H1 (cell line): ENCODE measurements at regions not wholly inside any gene's neighbourhood (a gene's known extent, or its start where the extent isn't known, plus 50 kb on each side); places are given as distances from the start of the nearest gene placed in this dataset.

Source experiments
- CTCF ChIA-PET: fragments of 300-600 bp; sonication (Branson Sonifier 250); formaldehyde crosslinking; loops from one replicate; lab custom pipeline; 2021; ENCODE audit not compliant: partially characterized antibody; lab: Charles Lee
- POLR2A ChIA-PET: fragments of 300-600 bp; sonication (Branson Sonifier 250); formaldehyde crosslinking; loops from one replicate; lab custom pipeline; 2021; ENCODE audit warnings: inconsistent platforms; ENCODE audit not compliant: partially characterized antibody; lab: Charles Lee
- DNase-seq, 2 experiments: peaks; one replicate each; pipeline versions ENCODE4 v3.0.0 to v3.0.0-alpha.2; 2010 to 2022; ENCODE audit warnings: low spot score in 2 of 2, low read depth in 1 of 2, mixed read lengths in 1 of 2
- FAIRE-seq: peaks from 2 replicates; lab custom pipeline; 2011; peaks lifted over from hg19 to GRCh38; lab: Jason Lieb, UNC
- H2AFZ ChIP-seq: 2 replicates; pipeline ENCODE4 v1.8.1; 2012; ENCODE audit warnings: low read length, inconsistent platforms
- H2AK5ac ChIP-seq: 2 replicates; pipeline ENCODE4 v1.6.1; 2013; ENCODE audit warnings: low read depth, low read length
- H2BK120ac ChIP-seq: replicated peaks from 2 replicates; pipeline ENCODE3; 2013; ENCODE audit warnings: low read depth, low read length, inconsistent platforms
- H2BK12ac ChIP-seq: 2 replicates; pipeline ENCODE4 v1.6.1; 2013; ENCODE audit warnings: low read depth, low read length
- H2BK15ac ChIP-seq: 2 replicates; pipeline ENCODE4 v1.6.1; 2013; ENCODE audit warnings: low read length
- H2BK20ac ChIP-seq: 2 replicates; pipeline ENCODE4 v1.6.1; 2013; ENCODE audit warnings: low read length
- H2BK5ac ChIP-seq: 2 replicates; pipeline ENCODE4 v1.6.1; 2013; ENCODE audit warnings: low read depth, low read length
- H3K14ac ChIP-seq: 2 replicates; pipeline ENCODE4 v1.6.1; 2013; ENCODE audit warnings: inconsistent platforms; ENCODE audit not compliant: insufficient read length
- H3K18ac ChIP-seq: 2 replicates; pipeline ENCODE4 v1.6.1; 2013; ENCODE audit warnings: low read length; ENCODE audit errors: extremely low read depth
- H3K23ac ChIP-seq: 2 replicates; pipeline ENCODE4 v1.6.1; 2013; ENCODE audit warnings: inconsistent platforms; ENCODE audit not compliant: insufficient read length
- H3K23me2 ChIP-seq: 2 replicates; pipeline ENCODE4 v1.6.1; 2013; ENCODE audit warnings: low read depth, low read length
- H3K27ac ChIP-seq: 2 replicates; pipeline ENCODE4 v1.6.1; 2011; ENCODE audit warnings: low read depth, low read length, inconsistent platforms
- H3K27me3 ChIP-seq, 4 experiments: replicated peaks in 1 of 4; 1 replicate in 1 of 4; 2 replicates in 3 of 4; pipeline versions ENCODE4 v1.6.1 to v1.8.1; 2011 to 2013; ENCODE audit warnings: low read length in 3 of 4, mild to moderate bottlenecking in 3 of 4, inconsistent platforms in 2 of 4, mixed read lengths in 2 of 4, moderate library complexity in 1 of 4; ENCODE audit not compliant: control insufficient read depth in 3 of 4, insufficient read depth in 3 of 4; ENCODE audit errors: extremely low read depth in 1 of 4
- H3K36me3 ChIP-seq, 4 experiments: 2 replicates each; pipeline versions ENCODE4 v1.6.1 to v1.8.1; 2011 to 2013; ENCODE audit warnings: mild to moderate bottlenecking in 4 of 4, low read length in 3 of 4, moderate library complexity in 2 of 4, control low read depth in 1 of 4, inconsistent platforms in 1 of 4; ENCODE audit not compliant: insufficient read depth in 4 of 4, control insufficient read depth in 2 of 4
- H3K4ac ChIP-seq: replicated peaks from 2 replicates; pipeline ENCODE3; 2013; ENCODE audit warnings: low read length, low read depth, mixed read lengths, inconsistent platforms; ENCODE audit not compliant: insufficient read length
- H3K4me1 ChIP-seq, 4 experiments: replicated peaks in 1 of 4; 1 replicate in 1 of 4; 2 replicates in 3 of 4; pipeline versions ENCODE4 v1.6.1 to v1.8.1; 2011 to 2013; ENCODE audit warnings: low read length in 3 of 4, inconsistent platforms in 2 of 4, mixed read lengths in 1 of 4; ENCODE audit not compliant: insufficient read depth in 4 of 4, control insufficient read depth in 3 of 4
- H3K4me2 ChIP-seq, 2 experiments: 2 replicates each; pipeline versions ENCODE4 v1.6.1 to v1.8.1; 2011 to 2013; ENCODE audit warnings: low read depth in 2 of 2, low read length in 2 of 2, control low read depth in 1 of 2, inconsistent platforms in 1 of 2, mild to moderate bottlenecking in 1 of 2; ENCODE audit not compliant: insufficient read depth in 1 of 2
- H3K4me3 ChIP-seq, 4 experiments: fragments of 200-600, 300-600 bp in 1 of 4; sonication (generic), shearing (Covaris generic), sonication (Bioruptor Twin) in 1 of 4; 2 replicates each; pipeline versions ENCODE4 v1.5.1 to v1.8.1; 2011 to 2016; ENCODE audit warnings: low read length in 4 of 4, low read depth in 3 of 4, control low read depth in 2 of 4, inconsistent platforms in 2 of 4, mild to moderate bottlenecking in 2 of 4, mixed read lengths in 1 of 4, moderate library complexity in 1 of 4; ENCODE audit not compliant: insufficient read depth in 2 of 4; ENCODE audit errors: extremely low read depth in 1 of 4
- H3K56ac ChIP-seq: replicated peaks from 2 replicates; pipeline ENCODE3; 2013; ENCODE audit warnings: low read depth, mild to moderate bottlenecking, mixed read lengths, low read length, inconsistent platforms; ENCODE audit not compliant: insufficient read length
- H3K79me1 ChIP-seq: 2 replicates; pipeline ENCODE4 v1.6.1; 2013; ENCODE audit warnings: low read depth, low read length, control low read depth
- H3K79me2 ChIP-seq, 2 experiments: 2 replicates each; pipeline versions ENCODE4 v1.6.1 to v1.8.1; 2012 to 2013; ENCODE audit warnings: low read length in 2 of 2, mild to moderate bottlenecking in 2 of 2, inconsistent platforms in 1 of 2; ENCODE audit not compliant: insufficient read depth in 2 of 2, control insufficient read depth in 1 of 2
- H3K9ac ChIP-seq, 4 experiments: replicated peaks in 1 of 4; 1 replicate in 1 of 4; 2 replicates in 3 of 4; pipeline versions ENCODE4 v1.6.1 to v1.8.1; 2011 to 2013; ENCODE audit warnings: low read depth in 3 of 4, low read length in 3 of 4, control low read depth in 2 of 4, mild to moderate bottlenecking in 2 of 4, moderate library complexity in 2 of 4, inconsistent platforms in 1 of 4; ENCODE audit errors: extremely low read depth in 1 of 4
- H3K9me3 ChIP-seq, 2 experiments: 2 replicates each; pipeline versions ENCODE4 v1.6.1 to v1.8.1; 2012 to 2013; ENCODE audit warnings: mild to moderate bottlenecking in 2 of 2, moderate library complexity in 2 of 2, control low read depth in 1 of 2, inconsistent platforms in 1 of 2, low read depth in 1 of 2, low read length in 1 of 2, mixed read lengths in 1 of 2; ENCODE audit not compliant: insufficient read depth in 2 of 2
- H4K20me1 ChIP-seq, 2 experiments: replicated peaks in 1 of 2; 2 replicates each; pipeline versions ENCODE3 to v1.8.1; 2011 to 2013; ENCODE audit warnings: inconsistent platforms in 2 of 2, low read length in 2 of 2, mild to moderate bottlenecking in 1 of 2; ENCODE audit not compliant: insufficient read depth in 2 of 2, control insufficient read depth in 1 of 2
- H4K5ac ChIP-seq: 2 replicates; pipeline ENCODE4 v1.6.1; 2013; ENCODE audit warnings: low read length, low read depth, mixed read lengths, inconsistent platforms; ENCODE audit not compliant: insufficient read length
- H4K8ac ChIP-seq: 2 replicates; pipeline ENCODE4 v1.8.0; 2013; ENCODE audit warnings: mild to moderate bottlenecking, moderate library complexity, low read length, inconsistent platforms; ENCODE audit not compliant: insufficient read depth; ENCODE audit errors: extremely low read depth
- H4K91ac ChIP-seq: replicated peaks from 2 replicates; pipeline ENCODE3; 2013; ENCODE audit warnings: low read length, mixed read lengths, inconsistent platforms; ENCODE audit not compliant: insufficient read length
- ASH2L ChIP-seq: fragments of 200-600, 300-600 bp; sonication (generic); IDR thresholded peaks from one replicate; pipeline ENCODE4 v1.7.1; 2017; ENCODE audit warnings: low read length
- ATF3 ChIP-seq: IDR thresholded peaks from 2 replicates; pipeline ENCODE4 v1.6.1; 2011; ENCODE audit warnings: low read depth, mild to moderate bottlenecking, low read length; ENCODE audit not compliant: insufficient read depth
- BACH1 ChIP-seq: IDR thresholded peaks from 2 replicates; pipeline ENCODE4 v1.6.1; 2012; ENCODE audit warnings: low read length, improper control_type of control experiment
- CREB1 ChIP-seq: IDR thresholded peaks from 2 replicates; pipeline ENCODE4 v1.6.1; 2012; ENCODE audit warnings: inconsistent platforms
- EZH2 ChIP-seq: fragments of 200-600 bp; sonication (generic); IDR thresholded peaks from 2 replicates; pipeline ENCODE4 v1.7.1; 2012; ENCODE audit warnings: low read depth, mild to moderate bottlenecking, moderate library complexity, low read length, inconsistent platforms; ENCODE audit not compliant: severe bottlenecking
- NANOG ChIP-seq: IDR thresholded peaks from 2 replicates; pipeline ENCODE4 v1.6.1; 2011; ENCODE audit warnings: low read length, low read depth, mild to moderate bottlenecking, inconsistent platforms; ENCODE audit not compliant: insufficient read depth, poor library complexity, severe bottlenecking
- NRF1 ChIP-seq: IDR thresholded peaks from 2 replicates; pipeline ENCODE4 v1.6.1; 2011; ENCODE audit warnings: mild to moderate bottlenecking, low read depth, low read length, improper control_type of control experiment
- RFX5 ChIP-seq: IDR thresholded peaks from 2 replicates; pipeline ENCODE4 v1.6.1; 2011; ENCODE audit warnings: low read depth, low read length, improper control_type of control experiment, borderline replicate concordance
- RXRA ChIP-seq: IDR thresholded peaks from 2 replicates; pipeline ENCODE4 v1.6.1; 2011; ENCODE audit warnings: low read depth, mild to moderate bottlenecking, low read length, moderate library complexity; ENCODE audit not compliant: insufficient read depth
- SAP30 ChIP-seq: fragments of 300-600 bp; sonication (generic); IDR thresholded peaks from 2 replicates; pipeline ENCODE4 v1.7.1; 2012; ENCODE audit warnings: low read length, moderate library complexity, mild to moderate bottlenecking, inconsistent platforms; ENCODE audit not compliant: insufficient read depth, insufficient replicate concordance
- SIRT6 ChIP-seq: IDR thresholded peaks from one replicate; pipeline ENCODE4 v1.7.1; 2012; ENCODE audit warnings: low read length, inconsistent platforms
- SRF ChIP-seq: IDR thresholded peaks from 2 replicates; pipeline ENCODE4 v1.6.1; 2011; ENCODE audit warnings: mild to moderate bottlenecking, low read depth, low read length, moderate library complexity
- TAF1 ChIP-seq: IDR thresholded peaks from 2 replicates; pipeline ENCODE4 v1.6.1; 2011; ENCODE audit warnings: mild to moderate bottlenecking, low read depth, low read length
- TAF7 ChIP-seq: optimal IDR thresholded peaks from 2 replicates; pipeline ENCODE3; 2011; ENCODE audit warnings: low read depth, mild to moderate bottlenecking, inconsistent platforms, low read length, moderate library complexity, borderline replicate concordance
- WGBS, 2 experiments: shearing (Covaris generic) in 1 of 2; methylation state at CpG; one replicate each; pipeline versions ENCODE4 v1.1.6 to v1.1.7; 2013 to 2015; ENCODE audit warnings: low lambda C conversion rate in 2 of 2, mixed read lengths in 2 of 2, inconsistent platforms in 1 of 2, low coverage in 1 of 2, missing lambda C conversion rate in 1 of 2; ENCODE audit not compliant: insufficient replicate concordance in 2 of 2, insufficient coverage in 1 of 2, insufficient read length in 1 of 2; ENCODE audit errors: extremely low coverage in 1 of 2, missing lambda C conversion rate in 1 of 2; 5-methylcytosine and 5-hydroxymethylcytosine counted together

DNA sequence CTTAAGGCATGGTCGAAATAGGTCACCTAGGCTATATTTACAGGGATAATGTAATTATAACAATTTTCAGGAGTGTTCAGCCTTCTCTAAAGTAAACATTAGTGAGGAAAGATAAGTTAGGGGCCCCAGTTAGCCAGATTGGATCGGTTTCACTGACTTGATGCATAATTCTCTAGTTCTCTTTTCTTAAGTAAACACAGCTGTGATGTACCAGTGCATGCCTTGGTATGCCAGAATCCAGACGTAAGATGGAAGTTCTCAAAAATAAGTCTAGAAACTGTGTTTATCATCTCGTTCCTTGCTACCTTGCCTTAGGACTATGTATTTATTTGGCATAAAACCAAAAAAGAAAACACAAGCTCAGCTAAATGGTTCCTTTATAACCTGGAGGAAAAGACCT is 442.2 kb upstream of the CLINT1 start:
- H3K9ac ChIP-seq: no peak overlapping the region
- no peak overlapping the region for H2AK5ac ChIP-seq
- no peaks in the 10 kb centered on the region for H3K79me1 ChIP-seq
- H2AFZ ChIP-seq: no peak overlapping the region
- no peaks in the 10 kb centered on the region for H3K79me2 ChIP-seq
- ChIA-PET POLR2A (no interaction called here), CTCF (no interaction called here)
- H3K56ac ChIP-seq: no peak overlapping the region
- H4K91ac ChIP-seq: no peak overlapping the region
- no peak overlapping the region for H2BK12ac ChIP-seq
- H2BK20ac ChIP-seq: no peak overlapping the region
- FAIRE-seq (no peak), DNase-seq (no peak)
- H2BK15ac ChIP-seq: no peak overlapping the region
- no peaks in the 10 kb centered on the region for H3K9me3 ChIP-seq
- H3K27me3 ChIP-seq: no peaks in the 10 kb centered on the region
- 72% methylated on average over 4 of the region's 4 CpGs; no CpG with 5 or more reads in 1 of the 2 experiments for WGBS, 2 experiments
- no peak overlapping the region for H2BK5ac ChIP-seq
- no peak overlapping the region for H4K8ac ChIP-seq
- H2BK120ac ChIP-seq: no peak overlapping the region
- TF ChIP-seq CREB1 (no peak), NANOG (no peak), BACH1 (no peak), SRF (no peak), SAP30 (no peak), NRF1 (no peak), ATF3 (no peak), EZH2 (no peak), ASH2L (no peak), RXRA (no peak), TAF7 (no peak), RFX5 (no peak), TAF1 (no peak), SIRT6 (no peak)
- no peak overlapping the region for H3K4me2 ChIP-seq
- H3K4me1 ChIP-seq: peaks cover 0 to 5% (median 0%) of the 10 kb centered on the region in 4 experiments; a peak in 2 of 7 replicates
- no peak overlapping the region for H3K23ac ChIP-seq
- H4K5ac ChIP-seq: no peak overlapping the region
- no peaks in the 10 kb centered on the region for H3K23me2 ChIP-seq
- H3K14ac ChIP-seq: no peak overlapping the region
- no peaks in the 10 kb centered on the region; a peak in 1 of 8 replicates for H3K36me3 ChIP-seq
- no peak overlapping the region for H3K4ac ChIP-seq
- no peak overlapping the region for H3K18ac ChIP-seq
- no peak overlapping the region for H3K4me3 ChIP-seq
- H3K27ac ChIP-seq: no peak overlapping the region
- no peaks in the 10 kb centered on the region for H4K20me1 ChIP-seq
